ENCODE measurements at regions not wholly inside any gene's neighbourhood (a gene's known extent, or its start where the extent isn't known, plus 50 kb on each side); places are given as distances from the start of the nearest gene placed in this dataset.
"Not testable (repeated sequence)": the region's sequence is repeated elsewhere in the genome, so short reads cannot be mapped to it uniquely, and the experiment has no call there.

GRCh38 chr13:63287926-63288325 is 1872.3 kb upstream of the PCDH20 start:
- no peaks in the 10 kb centered on the region for H3K4me1 ChIP-seq (ENCODE audit: control insufficient read depth in 5 of 5, insufficient read depth in 5 of 5, low read length in 5 of 5)
- H3K9ac ChIP-seq (ENCODE audit: low read length in 5 of 5): no peak overlapping the region
- H3K9me3 ChIP-seq (ENCODE audit: control insufficient read depth in 5 of 5, low read length in 5 of 5): peaks cover 0 to 6% (median 0%) of the 10 kb centered on the region in 5 donors
- H3K27ac ChIP-seq (ENCODE audit: low read depth, low read length): no peak overlapping the region
- H3K27me3 ChIP-seq (ENCODE audit: control insufficient read depth in 5 of 5, insufficient read depth in 4 of 5, low read length in 5 of 5): no peaks in the 10 kb centered on the region
- H3K36me3 ChIP-seq (ENCODE audit: control insufficient read depth in 5 of 5, insufficient read depth in 5 of 5, low read length in 5 of 5): no peaks in the 10 kb centered on the region
- no peak overlapping the region for H3K4me3 ChIP-seq (ENCODE audit: low read depth in 1 of 5, low read length in 5 of 5)

GRCh38 chr13:63285426-63285825 is 1869.8 kb upstream of the PCDH20 start:
- no peaks in the 10 kb centered on the region for H3K27me3 ChIP-seq (ENCODE audit: control insufficient read depth in 5 of 5, insufficient read depth in 4 of 5, low read length in 5 of 5)
- no peaks in the 10 kb centered on the region for H3K36me3 ChIP-seq (ENCODE audit: control insufficient read depth in 5 of 5, insufficient read depth in 5 of 5, low read length in 5 of 5)
- H3K9me3 ChIP-seq (ENCODE audit: control insufficient read depth in 5 of 5, low read length in 5 of 5): peaks cover 0 to 7% (median 0%) of the 10 kb centered on the region in 5 donors

GRCh38 chr13:63279136-63279535 is 1863.5 kb upstream of the PCDH20 start:
- Histone ChIP-seq H3K27me3 (ENCODE audit: control insufficient read depth in 5 of 5, insufficient read depth in 4 of 5, low read length in 5 of 5) (no peaks in the 10 kb centered on the region), H3K4me3 (ENCODE audit: low read depth in 1 of 5, low read length in 5 of 5) (no peak overlapping the region), H3K9me3 (ENCODE audit: control insufficient read depth in 5 of 5, low read length in 5 of 5) (peaks cover 0 to 8% (median 4%) of the 10 kb centered on the region in 5 donors), H3K36me3 (ENCODE audit: control insufficient read depth in 5 of 5, insufficient read depth in 5 of 5, low read length in 5 of 5) (no peaks in the 10 kb centered on the region), H3K27ac (ENCODE audit: low read depth, low read length) (no peak overlapping the region), H3K4me1 (ENCODE audit: control insufficient read depth in 5 of 5, insufficient read depth in 5 of 5, low read length in 5 of 5) (no peaks in the 10 kb centered on the region), H3K9ac (ENCODE audit: low read length in 5 of 5) (no peak overlapping the region)

More at GRCh38 chr13:63285426-63285825, 1869.8 kb upstream of the PCDH20 start:
- Histone ChIP-seq H3K4me1 (ENCODE audit: control insufficient read depth in 5 of 5, insufficient read depth in 5 of 5, low read length in 5 of 5) (no peaks in the 10 kb centered on the region), H3K9ac (ENCODE audit: low read length in 5 of 5) (no peak overlapping the region), H3K4me3 (ENCODE audit: low read depth in 1 of 5, low read length in 5 of 5) (no peak overlapping the region), H3K27ac (ENCODE audit: low read depth, low read length) (no peak overlapping the region)

- Histone ChIP-seq H3K4me1 (ENCODE audit: control insufficient read depth in 5 of 5, insufficient read depth in 5 of 5, low read length in 5 of 5) (no peaks in the 10 kb centered on the region), H3K9me3 (ENCODE audit: control insufficient read depth in 5 of 5, low read length in 5 of 5) (peaks cover 0 to 5% (median 4%) of the 10 kb centered on the region in 5 donors), H3K4me3 (ENCODE audit: low read depth in 1 of 5, low read length in 5 of 5) (no peak overlapping the region), H3K27me3 (ENCODE audit: control insufficient read depth in 5 of 5, insufficient read depth in 4 of 5, low read length in 5 of 5) (no peaks in the 10 kb centered on the region), H3K27ac (ENCODE audit: low read depth, low read length) (no peak overlapping the region), H3K9ac (ENCODE audit: low read length in 5 of 5) (no peak overlapping the region), H3K36me3 (ENCODE audit: control insufficient read depth in 5 of 5, insufficient read depth in 5 of 5, low read length in 5 of 5) (no peaks in the 10 kb centered on the region)
These were observed 1859.1 kb upstream of the PCDH20 start for GRCh38 chr13:63274772-63275171.

- Histone ChIP-seq H3K4me3 (ENCODE audit: low read depth in 1 of 5, low read length in 5 of 5) (no peak overlapping the region), H3K9ac (ENCODE audit: low read length in 5 of 5) (no peak overlapping the region), H3K27ac (ENCODE audit: low read depth, low read length) (no peak overlapping the region), H3K36me3 (ENCODE audit: control insufficient read depth in 5 of 5, insufficient read depth in 5 of 5, low read length in 5 of 5) (no peaks in the 10 kb centered on the region), H3K27me3 (ENCODE audit: control insufficient read depth in 5 of 5, insufficient read depth in 4 of 5, low read length in 5 of 5) (no peaks in the 10 kb centered on the region), H3K9me3 (ENCODE audit: control insufficient read depth in 5 of 5, low read length in 5 of 5) (no peaks in the 10 kb centered on the region), H3K4me1 (ENCODE audit: control insufficient read depth in 5 of 5, insufficient read depth in 5 of 5, low read length in 5 of 5) (no peaks in the 10 kb centered on the region)
These were observed 1834.0 kb upstream of the PCDH20 start for GRCh38 chr13:63249411-63250187.

GRCh38 chr13:63236667-63237396 is 1821.2 kb upstream of the PCDH20 start:
- not testable (repeated sequence) for H3K36me3 ChIP-seq (ENCODE audit: control insufficient read depth in 5 of 5, insufficient read depth in 5 of 5, low read length in 5 of 5); H3K4me1 ChIP-seq (ENCODE audit: control insufficient read depth in 5 of 5, insufficient read depth in 5 of 5, low read length in 5 of 5); H3K9me3 ChIP-seq (ENCODE audit: control insufficient read depth in 5 of 5, low read length in 5 of 5); H3K4me3 ChIP-seq (ENCODE audit: low read depth in 1 of 5, low read length in 5 of 5); H3K9ac ChIP-seq (ENCODE audit: low read length in 5 of 5); H3K27ac ChIP-seq (ENCODE audit: low read depth, low read length); H3K27me3 ChIP-seq (ENCODE audit: control insufficient read depth in 5 of 5, insufficient read depth in 4 of 5, low read length in 5 of 5)

- H3K4me3 ChIP-seq (ENCODE audit: low read depth in 1 of 5, low read length in 5 of 5); H3K9ac ChIP-seq (ENCODE audit: low read length in 5 of 5); H3K27me3 ChIP-seq (ENCODE audit: control insufficient read depth in 5 of 5, insufficient read depth in 4 of 5, low read length in 5 of 5); H3K9me3 ChIP-seq (ENCODE audit: control insufficient read depth in 5 of 5, low read length in 5 of 5); H3K27ac ChIP-seq (ENCODE audit: low read depth, low read length); H3K4me1 ChIP-seq (ENCODE audit: control insufficient read depth in 5 of 5, insufficient read depth in 5 of 5, low read length in 5 of 5); H3K36me3 ChIP-seq (ENCODE audit: control insufficient read depth in 5 of 5, insufficient read depth in 5 of 5, low read length in 5 of 5): not testable (repeated sequence)
These were observed 1802.9 kb upstream of the PCDH20 start for GRCh38 chr13:63218596-63218995.

- H3K36me3 ChIP-seq (ENCODE audit: control insufficient read depth in 5 of 5, insufficient read depth in 5 of 5, low read length in 5 of 5): no peaks in the 10 kb centered on the region
- no peaks in the 10 kb centered on the region for H3K27me3 ChIP-seq (ENCODE audit: control insufficient read depth in 5 of 5, insufficient read depth in 4 of 5, low read length in 5 of 5)
These were observed 1793.8 kb upstream of the PCDH20 start for GRCh38 chr13:63209330-63210017.

GRCh38 chr13:63208826-63209225 is 1793.2 kb upstream of the PCDH20 start:
- Histone ChIP-seq H3K36me3 (ENCODE audit: control insufficient read depth in 5 of 5, insufficient read depth in 5 of 5, low read length in 5 of 5) (no peaks in the 10 kb centered on the region), H3K27ac (ENCODE audit: low read depth, low read length) (no peak overlapping the region)

More at GRCh38 chr13:63209330-63210017, 1793.8 kb upstream of the PCDH20 start:
- Histone ChIP-seq H3K9ac (ENCODE audit: low read length in 5 of 5) (no peak overlapping the region), H3K27ac (ENCODE audit: low read depth, low read length) (no peak overlapping the region), H3K4me1 (ENCODE audit: control insufficient read depth in 5 of 5, insufficient read depth in 5 of 5, low read length in 5 of 5) (no peaks in the 10 kb centered on the region), H3K4me3 (ENCODE audit: low read depth in 1 of 5, low read length in 5 of 5) (no peak overlapping the region), H3K9me3 (ENCODE audit: control insufficient read depth in 5 of 5, low read length in 5 of 5) (no peaks in the 10 kb centered on the region)

GRCh38 chr13:63206461-63206860 is 1790.8 kb upstream of the PCDH20 start:
- H3K9me3 ChIP-seq (ENCODE audit: control insufficient read depth in 5 of 5, low read length in 5 of 5): no peaks in the 10 kb centered on the region
- no peaks in the 10 kb centered on the region for H3K27me3 ChIP-seq (ENCODE audit: control insufficient read depth in 5 of 5, insufficient read depth in 4 of 5, low read length in 5 of 5)
- H3K4me1 ChIP-seq (ENCODE audit: control insufficient read depth in 5 of 5, insufficient read depth in 5 of 5, low read length in 5 of 5): no peaks in the 10 kb centered on the region
- H3K27ac ChIP-seq (ENCODE audit: low read depth, low read length): no peak overlapping the region
- no peak overlapping the region for H3K4me3 ChIP-seq (ENCODE audit: low read depth in 1 of 5, low read length in 5 of 5)
- H3K36me3 ChIP-seq (ENCODE audit: control insufficient read depth in 5 of 5, insufficient read depth in 5 of 5, low read length in 5 of 5): no peaks in the 10 kb centered on the region
- H3K9ac ChIP-seq (ENCODE audit: low read length in 5 of 5): no peak overlapping the region

More at GRCh38 chr13:63208826-63209225, 1793.2 kb upstream of the PCDH20 start:
- Histone ChIP-seq H3K9ac (ENCODE audit: low read length in 5 of 5) (no peak overlapping the region), H3K4me3 (ENCODE audit: low read depth in 1 of 5, low read length in 5 of 5) (no peak overlapping the region), H3K9me3 (ENCODE audit: control insufficient read depth in 5 of 5, low read length in 5 of 5) (no peaks in the 10 kb centered on the region), H3K4me1 (ENCODE audit: control insufficient read depth in 5 of 5, insufficient read depth in 5 of 5, low read length in 5 of 5) (no peaks in the 10 kb centered on the region), H3K27me3 (ENCODE audit: control insufficient read depth in 5 of 5, insufficient read depth in 4 of 5, low read length in 5 of 5) (no peaks in the 10 kb centered on the region)
